CD4-positive, alpha-beta T cell (primary cell): ENCODE measurements at regions not wholly inside any gene's neighbourhood (a gene's known extent, or its start where the extent isn't known, plus 50 kb on each side); places are given as distances from the start of the nearest gene placed in this dataset.

Experiments used
- ATAC-seq: fragments of 200-7000 bp; cut with Tn5 transposase; one replicate; pipeline ENCODE4 v1.10.0; 2022; ENCODE audit warnings: mild to moderate bottlenecking; ENCODE audit not compliant: poor library complexity
- CTCF ChIA-PET: fragments of 350-600 bp; sonication (Branson Sonifier 250); formaldehyde crosslinking; loops from one replicate; lab custom pipeline; 2021; ENCODE audit warnings: antibody characterized with exemption, inconsistent platforms; lab: Charles Lee
- POLR2A ChIA-PET: fragments of 350-600 bp; sonication (Branson Sonifier 250); formaldehyde crosslinking; loops from one replicate; lab custom pipeline; 2021; ENCODE audit warnings: antibody characterized with exemption, inconsistent platforms; lab: Charles Lee
- DNase-seq, 14 experiments: peaks; one replicate each; pipeline ENCODE4 v3.0.0-alpha.2; 2013 to 2020; ENCODE audit warnings: mixed read lengths in 2 of 14
- H3K27ac ChIP-seq, 2 donors: one replicate each; pipeline versions ENCODE4 v1.5.1 to v1.7.0; 2013; ENCODE audit warnings: low read length in 2 of 2, low read depth in 1 of 2, mild to moderate bottlenecking in 1 of 2
- H3K27me3 ChIP-seq, 2 experiments: 1 replicate in 1 of 2; 2 replicates in 1 of 2; pipeline versions ENCODE4 v1.6.1 to v1.7.0; 2013; ENCODE audit warnings: low read length in 2 of 2, control low read depth in 1 of 2, mild to moderate bottlenecking in 1 of 2, moderate library complexity in 1 of 2; ENCODE audit not compliant: insufficient read depth in 2 of 2, control insufficient read depth in 1 of 2
- H3K36me3 ChIP-seq: one replicate; pipeline ENCODE4 v1.6.1; 2013; ENCODE audit warnings: low read length, control low read depth; ENCODE audit not compliant: insufficient read depth
- H3K4me1 ChIP-seq: one replicate; pipeline ENCODE4 v1.6.1; 2013; ENCODE audit warnings: low read length, control low read depth; ENCODE audit not compliant: insufficient read depth
- H3K4me3 ChIP-seq: one replicate; pipeline ENCODE4 v1.5.1; 2013; ENCODE audit warnings: mild to moderate bottlenecking, low read length, moderate library complexity
- H3K9me3 ChIP-seq, 2 experiments: 1 replicate in 1 of 2; 2 replicates in 1 of 2; pipeline versions ENCODE4 v1.6.1 to v1.7.0; 2013; ENCODE audit warnings: low read length in 2 of 2, mild to moderate bottlenecking in 2 of 2, control low read depth in 1 of 2, moderate library complexity in 1 of 2; ENCODE audit not compliant: control insufficient read depth in 1 of 2, insufficient read depth in 1 of 2
- H3K27ac Mint-ChIP-seq: one replicate; pipeline ENCODE4 v1.8.0; 2020; ENCODE audit warnings: mixed read lengths
- H3K27me3 Mint-ChIP-seq: one replicate; pipeline ENCODE4 v1.8.0; 2021; ENCODE audit warnings: mixed read lengths
- H3K36me3 Mint-ChIP-seq: one replicate; pipeline ENCODE4 v1.8.0; 2021; ENCODE audit warnings: low read depth, mixed read lengths
- H3K4me1 Mint-ChIP-seq: one replicate; pipeline ENCODE4 v1.8.0; 2021; ENCODE audit warnings: low read depth, mixed read lengths
- H3K4me3 Mint-ChIP-seq: one replicate; pipeline ENCODE4 v1.8.0; 2020; ENCODE audit warnings: mild to moderate bottlenecking, mixed read lengths
- H3K9me3 Mint-ChIP-seq: one replicate; pipeline ENCODE4 v1.8.0; 2020; ENCODE audit warnings: mixed read lengths
- CTCF ChIP-seq: fragments of 200-600 bp; IDR thresholded peaks from one replicate; pipeline ENCODE4 v1.8.0; 2022; ENCODE audit warnings: antibody characterized with exemption, mild to moderate bottlenecking
- intact Hi-C, 2 experiments: fragments of 100-400 bp; cut with DNase I in 1 of 2; cut with micrococcal nuclease in 1 of 2; formaldehyde crosslinking; loops; one replicate each; pipeline versions ENCODE4 v1.15.1 to v1.9.0; 2023 to 2025; cut with DNase I, micrococcal nuclease

- Mint-ChIP-seq H3K4me1 (no peaks in the 10 kb centered on the region), H3K27me3 (no peaks in the 10 kb centered on the region), H3K27ac (no peak overlapping the region), H3K4me3 (no peak overlapping the region), H3K9me3 (no peaks in the 10 kb centered on the region), H3K36me3 (no peaks in the 10 kb centered on the region)
- DNase-seq: no peak
- ChIA-PET POLR2A (no interaction called here), CTCF (no interaction called here)
- intact Hi-C loops: no loop called here
- Histone ChIP-seq H3K27me3 (no peaks in the 10 kb centered on the region), H3K36me3 (no peaks in the 10 kb centered on the region), H3K4me1 (peaks cover 2% of the 10 kb centered on the region), H3K27ac (no peak overlapping the region), H3K9me3 (no peaks in the 10 kb centered on the region), H3K4me3 (no peak overlapping the region)
- no peak for TF ChIP-seq CTCF
- no peak for ATAC-seq
Observed at GRCh38 chr20:47406849-47407682, 50.6 kb upstream of the ZMYND8 start.

- intact Hi-C loops: no loop called here
- POLR2A ChIA-PET: no interaction called here
- H3K27ac Mint-ChIP-seq: no peak overlapping the region
- no peaks in the 10 kb centered on the region for H3K36me3 Mint-ChIP-seq
- no peaks in the 10 kb centered on the region for H3K27me3 Mint-ChIP-seq
- ATAC-seq (no peak), DNase-seq (no peak)
- CTCF ChIA-PET: no interaction called here
- Histone ChIP-seq H3K27me3 (no peaks in the 10 kb centered on the region), H3K4me1 (peaks cover 35% of the 10 kb centered on the region), H3K36me3 (no peaks in the 10 kb centered on the region), H3K9me3 (no peaks in the 10 kb centered on the region), H3K4me3 (no peak overlapping the region), H3K27ac (no peak overlapping the region)
- H3K9me3 Mint-ChIP-seq: no peaks in the 10 kb centered on the region
- H3K4me3 Mint-ChIP-seq: no peak overlapping the region
- peaks cover 19% of the 10 kb centered on the region for H3K4me1 Mint-ChIP-seq
- no peak for TF ChIP-seq CTCF
Observed at GRCh38 chr20:47411161-47411560, 54.7 kb upstream of the ZMYND8 start.

GRCh38 chr20:47412083-47412482 is 55.6 kb upstream of the ZMYND8 start:
- DNase-seq (no peak), ATAC-seq (no peak)
- Mint-ChIP-seq H3K27me3 (no peaks in the 10 kb centered on the region), H3K9me3 (no peaks in the 10 kb centered on the region), H3K36me3 (no peaks in the 10 kb centered on the region), H3K4me1 (peaks cover 25% of the 10 kb centered on the region), H3K27ac (no peak overlapping the region), H3K4me3 (no peak overlapping the region)
- Histone ChIP-seq H3K4me3 (no peak overlapping the region), H3K4me1 (peaks cover 43% of the 10 kb centered on the region), H3K27ac (no peak overlapping the region), H3K27me3 (no peaks in the 10 kb centered on the region), H3K9me3 (no peaks in the 10 kb centered on the region), H3K36me3 (no peaks in the 10 kb centered on the region)
- POLR2A ChIA-PET: interaction anchor here (1.9 kb wide), 1 partner anchor 91 kb away, joined by 7 read pairs; the partner anchor contains the start of gene NCOA3
- CTCF ChIA-PET: no interaction called here
- no peak for TF ChIP-seq CTCF
- intact Hi-C loops: no loop called here
